Cardiac muscle cell (in vitro differentiated cells and primary cell): ENCODE measurements at regions not wholly inside any gene's neighbourhood (a gene's known extent, or its start where the extent isn't known, plus 50 kb on each side); places are given as distances from the start of the nearest gene placed in this dataset.

ENCODE experiments used
- DNase-seq, 2 donors: peaks; one replicate each; pipeline versions ENCODE4 v3.0.0 to v3.0.0-alpha.2; 2010 to 2017; ENCODE audit warnings: low read depth in 1 of 2, low spot score in 1 of 2
- H3K27ac ChIP-seq: fragments of 200-600 bp; sonication (generic); 2 replicates; pipeline ENCODE4 v1.5.1; 2016
- H3K27me3 ChIP-seq: fragments of 200-600 bp; sonication (generic); 2 replicates; pipeline ENCODE4 v1.6.0; 2016; ENCODE audit warnings: control low read depth
- H3K36me3 ChIP-seq: fragments of 200-600 bp; sonication (generic); 2 replicates; pipeline ENCODE4 v1.5.1; 2016; ENCODE audit warnings: control low read depth
- H3K4me1 ChIP-seq: fragments of 200-600 bp; sonication (generic); 2 replicates; pipeline ENCODE4 v1.8.1; 2017; ENCODE audit warnings: low read depth, mild to moderate bottlenecking, mixed run types
- H3K4me3 ChIP-seq: fragments of 200-600 bp; sonication (generic); 2 replicates; pipeline ENCODE4 v1.5.1; 2016; ENCODE audit warnings: mild to moderate bottlenecking
- H3K9me3 ChIP-seq: fragments of 200-600 bp; sonication (generic); 2 replicates; pipeline ENCODE4 v1.5.1; 2017; ENCODE audit warnings: low read depth, mild to moderate bottlenecking, control low read depth
- TF ChIP-seq, protein P1 (sequence below): IDR thresholded peaks from 2 replicates; pipeline ENCODE4 v1.5.1; 2012; ENCODE audit warnings: low read depth, mild to moderate bottlenecking, low read length

DNA sequence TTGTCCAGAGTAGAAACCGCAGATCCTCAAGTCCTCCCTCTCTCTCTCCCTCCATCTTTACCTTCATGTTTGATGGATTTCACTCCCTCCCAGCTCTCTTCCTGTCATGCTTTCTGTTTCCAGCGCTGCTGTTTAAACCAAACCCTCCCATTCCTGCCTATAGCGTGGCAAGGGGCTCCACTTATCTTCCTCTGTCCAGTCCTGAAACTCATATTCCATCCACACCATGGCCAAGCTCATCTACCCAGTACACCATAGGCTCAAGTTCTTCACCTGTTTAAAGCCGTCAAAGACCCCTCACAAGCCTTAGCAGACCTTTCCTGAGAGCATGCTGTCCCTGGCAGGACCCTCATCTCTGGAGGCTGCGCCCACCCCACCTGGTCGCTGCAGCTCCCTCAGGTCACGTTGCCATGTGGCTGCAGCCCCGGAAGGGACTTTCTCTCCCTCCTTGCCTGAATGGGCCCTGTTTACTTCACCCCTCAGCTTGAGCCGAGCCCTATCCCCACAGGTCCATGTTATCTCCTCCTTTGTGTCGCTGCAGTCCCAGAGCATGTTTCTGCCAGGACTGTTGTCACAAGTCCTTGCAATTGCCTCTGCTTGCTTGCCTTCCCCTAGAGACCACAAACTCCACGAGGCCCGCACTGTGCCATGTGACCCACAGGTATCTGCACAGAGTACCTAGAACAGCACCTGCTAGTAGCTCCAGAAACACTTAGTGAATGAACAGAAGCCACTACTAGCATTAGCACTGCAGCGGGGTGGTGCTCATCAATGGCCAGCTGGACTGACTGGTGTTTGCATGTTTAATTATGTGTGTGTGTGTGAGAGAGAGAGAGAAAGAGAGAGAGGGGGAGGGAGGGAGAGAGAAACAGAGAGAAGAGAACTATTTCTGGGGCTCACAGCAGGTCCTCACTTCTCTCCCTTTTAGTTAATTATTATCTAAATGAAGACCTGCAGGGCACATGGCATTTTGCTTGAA lies 149.4 kb upstream of the SNX19 start:
- peak in 1 of 2 donors; percentile 32 for DNase-seq
- TF ChIP-seq, protein P1, sequence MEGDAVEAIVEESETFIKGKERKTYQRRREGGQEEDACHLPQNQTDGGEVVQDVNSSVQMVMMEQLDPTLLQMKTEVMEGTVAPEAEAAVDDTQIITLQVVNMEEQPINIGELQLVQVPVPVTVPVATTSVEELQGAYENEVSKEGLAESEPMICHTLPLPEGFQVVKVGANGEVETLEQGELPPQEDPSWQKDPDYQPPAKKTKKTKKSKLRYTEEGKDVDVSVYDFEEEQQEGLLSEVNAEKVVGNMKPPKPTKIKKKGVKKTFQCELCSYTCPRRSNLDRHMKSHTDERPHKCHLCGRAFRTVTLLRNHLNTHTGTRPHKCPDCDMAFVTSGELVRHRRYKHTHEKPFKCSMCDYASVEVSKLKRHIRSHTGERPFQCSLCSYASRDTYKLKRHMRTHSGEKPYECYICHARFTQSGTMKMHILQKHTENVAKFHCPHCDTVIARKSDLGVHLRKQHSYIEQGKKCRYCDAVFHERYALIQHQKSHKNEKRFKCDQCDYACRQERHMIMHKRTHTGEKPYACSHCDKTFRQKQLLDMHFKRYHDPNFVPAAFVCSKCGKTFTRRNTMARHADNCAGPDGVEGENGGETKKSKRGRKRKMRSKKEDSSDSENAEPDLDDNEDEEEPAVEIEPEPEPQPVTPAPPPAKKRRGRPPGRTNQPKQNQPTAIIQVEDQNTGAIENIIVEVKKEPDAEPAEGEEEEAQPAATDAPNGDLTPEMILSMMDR: no peak
- no peaks in the 10 kb centered on the region for H3K36me3 ChIP-seq
- no peak overlapping the region for H3K4me3 ChIP-seq
- no peak overlapping the region for H3K27ac ChIP-seq
- H3K4me1 ChIP-seq: no peaks in the 10 kb centered on the region
- no peaks in the 10 kb centered on the region for H3K9me3 ChIP-seq
- no peaks in the 10 kb centered on the region for H3K27me3 ChIP-seq

DNA sequence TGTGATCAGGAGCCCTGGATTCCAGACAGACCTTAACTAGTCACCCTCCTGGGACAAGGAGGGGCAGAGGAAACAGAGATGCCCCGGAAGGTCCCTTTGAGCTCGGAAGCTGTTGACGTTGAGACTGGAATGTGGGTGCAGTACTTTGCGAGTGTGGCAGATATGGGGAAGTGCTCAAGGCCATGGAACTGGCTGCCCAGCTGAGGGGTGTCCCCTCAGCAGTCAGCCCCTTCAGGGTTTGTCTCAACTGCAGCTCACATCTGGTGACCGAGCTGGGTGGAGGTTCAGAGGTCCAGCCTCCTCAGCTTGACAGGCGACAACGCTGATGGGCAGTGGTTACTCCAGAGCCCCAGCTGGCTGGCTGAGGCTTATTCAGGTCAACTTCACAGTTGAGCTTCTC lies 150.3 kb upstream of the SNX19 start:
- no peak for DNase-seq
- Histone ChIP-seq H3K4me1 (no peaks in the 10 kb centered on the region), H3K9me3 (no peaks in the 10 kb centered on the region), H3K27ac (no peak overlapping the region), H3K27me3 (no peaks in the 10 kb centered on the region), H3K36me3 (no peaks in the 10 kb centered on the region), H3K4me3 (no peak overlapping the region)
- TF ChIP-seq, protein P1: no peak

DNA sequence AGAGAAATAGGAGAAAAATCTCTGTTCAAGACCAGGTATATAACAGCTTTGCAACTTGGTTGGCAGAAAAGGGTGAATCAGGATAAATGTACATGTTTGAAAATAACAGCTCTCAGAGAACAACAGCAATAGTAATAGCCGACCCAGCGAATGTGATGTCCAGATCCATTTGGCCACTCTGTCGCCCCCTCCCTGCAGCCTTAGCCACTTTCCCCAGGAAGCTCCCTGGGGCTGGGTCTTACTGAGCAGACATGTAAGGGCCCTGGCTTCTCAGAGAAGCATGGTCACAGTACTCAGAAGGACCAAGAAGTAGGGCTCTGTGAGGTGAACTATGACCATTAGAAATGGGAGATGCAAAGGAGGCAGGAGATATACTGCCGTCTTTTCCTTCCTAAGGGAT lies 154.1 kb upstream of the SNX19 start:
- no peaks in the 10 kb centered on the region for H3K4me1 ChIP-seq

GRCh38 chr11:131073167-131073566 lies 156.9 kb upstream of the SNX19 start:
- H3K4me3 ChIP-seq: no peak overlapping the region
- no peaks in the 10 kb centered on the region for H3K27me3 ChIP-seq
- no peak for DNase-seq
- no peaks in the 10 kb centered on the region for H3K36me3 ChIP-seq
- no peaks in the 10 kb centered on the region for H3K9me3 ChIP-seq
- TF ChIP-seq, protein P1: no peak
- H3K4me1 ChIP-seq: no peaks in the 10 kb centered on the region
- no peak overlapping the region for H3K27ac ChIP-seq

More for the DNA sequence above, 154.1 kb upstream of the SNX19 start:
- Histone ChIP-seq H3K9me3 (no peaks in the 10 kb centered on the region), H3K4me3 (no peak overlapping the region), H3K27me3 (no peaks in the 10 kb centered on the region), H3K36me3 (no peaks in the 10 kb centered on the region), H3K27ac (no peak overlapping the region)
- DNase-seq: no peak
- TF ChIP-seq, protein P1: no peak

- no peak overlapping the region for H3K4me3 ChIP-seq
- H3K27me3 ChIP-seq: no peaks in the 10 kb centered on the region
- H3K36me3 ChIP-seq: no peaks in the 10 kb centered on the region
- TF ChIP-seq, protein P1: no peak
- H3K4me1 ChIP-seq: no peaks in the 10 kb centered on the region
- H3K27ac ChIP-seq: no peak overlapping the region
- DNase-seq: no peak
- no peaks in the 10 kb centered on the region for H3K9me3 ChIP-seq
These were observed 158.3 kb upstream of the SNX19 start for GRCh38 chr11:131074573-131074972.
